Astrocyte (in vitro differentiated cells and primary cell): ENCODE measurements at regions not wholly inside any gene's neighbourhood (a gene's known extent, or its start where the extent isn't known, plus 50 kb on each side); places are given as distances from the start of the nearest gene placed in this dataset.

Source experiments
- DNase-seq: peaks from one replicate; pipeline ENCODE4 v3.0.0-alpha.2; 2010; ENCODE audit warnings: low read depth
- FAIRE-seq: peaks from 2 replicates; lab custom pipeline; 2011; peaks lifted over from hg19 to GRCh38; lab: Jason Lieb, UNC
- H2AFZ ChIP-seq: 2 replicates; pipeline ENCODE4 v1.6.0; 2012; ENCODE audit warnings: low read depth, low read length, inconsistent platforms
- H3K27ac ChIP-seq: 2 replicates; pipeline ENCODE4 v1.5.1; 2011; ENCODE audit warnings: low read depth, low read length, inconsistent platforms
- H3K27me3 ChIP-seq: 2 replicates; pipeline ENCODE4 v1.6.0; 2011; ENCODE audit warnings: low read length, inconsistent platforms; ENCODE audit not compliant: insufficient read depth
- H3K36me3 ChIP-seq: 2 replicates; pipeline ENCODE4 v1.5.1; 2011; ENCODE audit warnings: low read length, inconsistent platforms; ENCODE audit not compliant: insufficient read depth
- H3K4me1 ChIP-seq: 2 replicates; pipeline ENCODE4 v1.5.1; 2011; ENCODE audit warnings: low read length, inconsistent platforms; ENCODE audit not compliant: insufficient read depth
- H3K4me2 ChIP-seq: 2 replicates; pipeline ENCODE4 v1.6.0; 2012; ENCODE audit warnings: low read length, inconsistent platforms
- H3K4me3 ChIP-seq: 2 replicates; pipeline ENCODE4 v1.5.1; 2011; ENCODE audit warnings: low read depth, mild to moderate bottlenecking, low read length, inconsistent platforms; ENCODE audit not compliant: insufficient read depth
- H3K79me2 ChIP-seq: 2 replicates; pipeline ENCODE4 v1.6.0; 2012; ENCODE audit warnings: mild to moderate bottlenecking, low read length, inconsistent platforms; ENCODE audit not compliant: insufficient read depth
- H3K9ac ChIP-seq: 2 replicates; pipeline ENCODE4 v1.6.0; 2012; ENCODE audit warnings: mild to moderate bottlenecking, low read length, inconsistent platforms
- H3K9me3 ChIP-seq: 2 replicates; pipeline ENCODE4 v1.5.1; 2012; ENCODE audit warnings: low read depth, mild to moderate bottlenecking, low read length, inconsistent platforms; ENCODE audit not compliant: insufficient read depth
- H4K20me1 ChIP-seq: 2 replicates; pipeline ENCODE4 v1.6.0; 2012; ENCODE audit warnings: low read length, inconsistent platforms; ENCODE audit not compliant: insufficient read depth
- H3K27ac Mint-ChIP-seq: one replicate; pipeline ENCODE4 v1.8.0; 2021; ENCODE audit warnings: mild to moderate bottlenecking, mixed read lengths; ENCODE audit not compliant: unreplicated experiment
- H3K27me3 Mint-ChIP-seq: one replicate; pipeline ENCODE4 v1.8.0; 2021; ENCODE audit warnings: low read depth, mixed read lengths; ENCODE audit not compliant: unreplicated experiment
- H3K36me3 Mint-ChIP-seq: one replicate; pipeline ENCODE4 v1.8.0; 2021; ENCODE audit warnings: low read depth, mixed read lengths; ENCODE audit not compliant: unreplicated experiment
- H3K4me1 Mint-ChIP-seq: one replicate; pipeline ENCODE4 v1.8.0; 2021; ENCODE audit warnings: low read depth, mixed read lengths; ENCODE audit not compliant: unreplicated experiment
- H3K4me3 Mint-ChIP-seq: one replicate; pipeline ENCODE4 v1.8.0; 2021; ENCODE audit warnings: mild to moderate bottlenecking, moderate library complexity, mixed read lengths; ENCODE audit not compliant: unreplicated experiment
- H3K9me3 Mint-ChIP-seq: one replicate; pipeline ENCODE4 v1.8.0; 2021; ENCODE audit warnings: mild to moderate bottlenecking, mixed read lengths; ENCODE audit not compliant: unreplicated experiment
- CTCF ChIP-seq: IDR thresholded peaks from 2 replicates; pipeline ENCODE4 v1.5.1; 2011; ENCODE audit warnings: low read depth, mild to moderate bottlenecking, inconsistent platforms, low read length, moderate library complexity; ENCODE audit not compliant: insufficient read depth
- EZH2 ChIP-seq: IDR thresholded peaks from 2 replicates; pipeline ENCODE4 v1.6.1; 2012; ENCODE audit warnings: mild to moderate bottlenecking, low read length, inconsistent platforms; ENCODE audit not compliant: insufficient read depth

- Histone ChIP-seq H3K4me1 (no peaks in the 10 kb centered on the region), H2AFZ (no peak overlapping the region), H3K79me2 (no peaks in the 10 kb centered on the region), H3K9ac (no peak overlapping the region), H3K9me3 (no peaks in the 10 kb centered on the region), H3K4me2 (no peak overlapping the region), H3K27me3 (no peaks in the 10 kb centered on the region), H3K4me3 (no peak overlapping the region), H3K36me3 (no peaks in the 10 kb centered on the region), H3K27ac (no peak overlapping the region), H4K20me1 (no peaks in the 10 kb centered on the region)
- no peak for FAIRE-seq
- no peaks in the 10 kb centered on the region for H3K27me3 Mint-ChIP-seq
- no peaks in the 10 kb centered on the region for H3K4me1 Mint-ChIP-seq
- no peak overlapping the region for H3K27ac Mint-ChIP-seq
- no peaks in the 10 kb centered on the region for H3K9me3 Mint-ChIP-seq
- no peak for TF ChIP-seq CTCF
- TF ChIP-seq EZH2 = no peak
- H3K4me3 Mint-ChIP-seq = no peak overlapping the region
- DNase-seq = no peak
- no peaks in the 10 kb centered on the region for H3K36me3 Mint-ChIP-seq
Measured at GRCh38 chr2:5098286-5098685, 593.9 kb upstream of the SOX11 start.

GRCh38 chr2:5102823-5103222 lies 589.4 kb upstream of the SOX11 start:
- Histone ChIP-seq H3K4me3 (no peak overlapping the region), H3K9ac (no peak overlapping the region), H3K36me3 (no peaks in the 10 kb centered on the region), H3K9me3 (peaks cover 4% of the 10 kb centered on the region), H3K27me3 (no peaks in the 10 kb centered on the region), H4K20me1 (no peaks in the 10 kb centered on the region), H2AFZ (no peak overlapping the region), H3K4me1 (no peaks in the 10 kb centered on the region), H3K27ac (no peak overlapping the region), H3K79me2 (no peaks in the 10 kb centered on the region), H3K4me2 (no peak overlapping the region)
- DNase-seq (no peak), FAIRE-seq (no peak)
- Mint-ChIP-seq H3K4me3 (no peak overlapping the region), H3K4me1 (no peaks in the 10 kb centered on the region), H3K36me3 (no peaks in the 10 kb centered on the region), H3K27ac (no peak overlapping the region), H3K27me3 (no peaks in the 10 kb centered on the region), H3K9me3 (no peaks in the 10 kb centered on the region)
- no peak for TF ChIP-seq EZH2
- TF ChIP-seq CTCF = no peak

DNA sequence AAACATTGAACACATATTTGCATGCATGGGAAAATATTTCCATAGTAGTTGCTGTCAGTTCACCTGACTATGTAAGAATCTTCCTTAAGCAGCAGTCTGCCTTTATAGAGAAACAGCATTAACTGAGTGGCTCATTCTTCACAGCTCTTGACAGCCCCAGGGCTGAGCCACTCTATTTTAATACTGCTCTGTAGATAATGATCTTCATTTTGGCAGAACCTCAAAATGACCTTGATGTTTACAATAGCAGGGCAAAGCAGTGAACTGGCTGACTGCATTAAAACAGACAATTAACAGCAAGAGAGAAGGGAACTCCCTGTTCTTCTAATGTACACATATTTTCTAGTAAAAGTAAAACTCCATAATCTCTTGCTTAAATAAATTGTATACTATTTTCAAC lies 580.6 kb upstream of the SOX11 start:
- Mint-ChIP-seq H3K4me1 (no peaks in the 10 kb centered on the region), H3K36me3 (no peaks in the 10 kb centered on the region), H3K4me3 (no peak overlapping the region), H3K27ac (no peak overlapping the region), H3K27me3 (no peaks in the 10 kb centered on the region), H3K9me3 (peaks cover 7% of the 10 kb centered on the region)
- Histone ChIP-seq H3K27ac (no peak overlapping the region), H3K4me1 (no peaks in the 10 kb centered on the region), H4K20me1 (no peaks in the 10 kb centered on the region), H3K9ac (no peak overlapping the region), H2AFZ (no peak overlapping the region), H3K36me3 (no peaks in the 10 kb centered on the region), H3K4me2 (no peak overlapping the region), H3K27me3 (no peaks in the 10 kb centered on the region), H3K4me3 (no peak overlapping the region), H3K9me3 (peaks cover 6% of the 10 kb centered on the region), H3K79me2 (no peaks in the 10 kb centered on the region)
- DNase-seq (no peak), FAIRE-seq (no peak)
- no peak for TF ChIP-seq CTCF
- no peak for TF ChIP-seq EZH2
